H1 (cell line): ENCODE measurements at regions not wholly inside any gene's neighbourhood (a gene's known extent, or its start where the extent isn't known, plus 50 kb on each side); places are given as distances from the start of the nearest gene placed in this dataset.

ENCODE experiments used
- CTCF ChIA-PET: fragments of 300-600 bp; sonication (Branson Sonifier 250); formaldehyde crosslinking; loops from one replicate; lab custom pipeline; 2021; ENCODE audit not compliant: partially characterized antibody; lab: Charles Lee
- POLR2A ChIA-PET: fragments of 300-600 bp; sonication (Branson Sonifier 250); formaldehyde crosslinking; loops from one replicate; lab custom pipeline; 2021; ENCODE audit warnings: inconsistent platforms; ENCODE audit not compliant: partially characterized antibody; lab: Charles Lee
- DNase-seq, 2 experiments: peaks; one replicate each; pipeline versions ENCODE4 v3.0.0 to v3.0.0-alpha.2; 2010 to 2022; ENCODE audit warnings: low spot score in 2 of 2, low read depth in 1 of 2, mixed read lengths in 1 of 2
- FAIRE-seq: peaks from 2 replicates; lab custom pipeline; 2011; peaks lifted over from hg19 to GRCh38; lab: Jason Lieb, UNC
- H2AFZ ChIP-seq: 2 replicates; pipeline ENCODE4 v1.8.1; 2012; ENCODE audit warnings: low read length, inconsistent platforms
- H2AK5ac ChIP-seq: 2 replicates; pipeline ENCODE4 v1.6.1; 2013; ENCODE audit warnings: low read depth, low read length
- H2BK120ac ChIP-seq: replicated peaks from 2 replicates; pipeline ENCODE3; 2013; ENCODE audit warnings: low read depth, low read length, inconsistent platforms
- H2BK12ac ChIP-seq: 2 replicates; pipeline ENCODE4 v1.6.1; 2013; ENCODE audit warnings: low read depth, low read length
- H2BK15ac ChIP-seq: 2 replicates; pipeline ENCODE4 v1.6.1; 2013; ENCODE audit warnings: low read length
- H2BK20ac ChIP-seq: 2 replicates; pipeline ENCODE4 v1.6.1; 2013; ENCODE audit warnings: low read length
- H2BK5ac ChIP-seq: 2 replicates; pipeline ENCODE4 v1.6.1; 2013; ENCODE audit warnings: low read depth, low read length
- H3K14ac ChIP-seq: 2 replicates; pipeline ENCODE4 v1.6.1; 2013; ENCODE audit warnings: inconsistent platforms; ENCODE audit not compliant: insufficient read length
- H3K18ac ChIP-seq: 2 replicates; pipeline ENCODE4 v1.6.1; 2013; ENCODE audit warnings: low read length; ENCODE audit errors: extremely low read depth
- H3K23ac ChIP-seq: 2 replicates; pipeline ENCODE4 v1.6.1; 2013; ENCODE audit warnings: inconsistent platforms; ENCODE audit not compliant: insufficient read length
- H3K23me2 ChIP-seq: 2 replicates; pipeline ENCODE4 v1.6.1; 2013; ENCODE audit warnings: low read depth, low read length
- H3K27ac ChIP-seq: 2 replicates; pipeline ENCODE4 v1.6.1; 2011; ENCODE audit warnings: low read depth, low read length, inconsistent platforms
- H3K27me3 ChIP-seq, 4 experiments: replicated peaks in 1 of 4; 1 replicate in 1 of 4; 2 replicates in 3 of 4; pipeline versions ENCODE4 v1.6.1 to v1.8.1; 2011 to 2013; ENCODE audit warnings: low read length in 3 of 4, mild to moderate bottlenecking in 3 of 4, inconsistent platforms in 2 of 4, mixed read lengths in 2 of 4, moderate library complexity in 1 of 4; ENCODE audit not compliant: control insufficient read depth in 3 of 4, insufficient read depth in 3 of 4; ENCODE audit errors: extremely low read depth in 1 of 4
- H3K36me3 ChIP-seq, 4 experiments: 2 replicates each; pipeline versions ENCODE4 v1.6.1 to v1.8.1; 2011 to 2013; ENCODE audit warnings: mild to moderate bottlenecking in 4 of 4, low read length in 3 of 4, moderate library complexity in 2 of 4, control low read depth in 1 of 4, inconsistent platforms in 1 of 4; ENCODE audit not compliant: insufficient read depth in 4 of 4, control insufficient read depth in 2 of 4
- H3K4ac ChIP-seq: replicated peaks from 2 replicates; pipeline ENCODE3; 2013; ENCODE audit warnings: low read length, low read depth, mixed read lengths, inconsistent platforms; ENCODE audit not compliant: insufficient read length
- H3K4me1 ChIP-seq, 4 experiments: replicated peaks in 1 of 4; 1 replicate in 1 of 4; 2 replicates in 3 of 4; pipeline versions ENCODE4 v1.6.1 to v1.8.1; 2011 to 2013; ENCODE audit warnings: low read length in 3 of 4, inconsistent platforms in 2 of 4, mixed read lengths in 1 of 4; ENCODE audit not compliant: insufficient read depth in 4 of 4, control insufficient read depth in 3 of 4
- H3K4me2 ChIP-seq, 2 experiments: 2 replicates each; pipeline versions ENCODE4 v1.6.1 to v1.8.1; 2011 to 2013; ENCODE audit warnings: low read depth in 2 of 2, low read length in 2 of 2, control low read depth in 1 of 2, inconsistent platforms in 1 of 2, mild to moderate bottlenecking in 1 of 2; ENCODE audit not compliant: insufficient read depth in 1 of 2
- H3K4me3 ChIP-seq, 4 experiments: fragments of 200-600, 300-600 bp in 1 of 4; sonication (generic), shearing (Covaris generic), sonication (Bioruptor Twin) in 1 of 4; 2 replicates each; pipeline versions ENCODE4 v1.5.1 to v1.8.1; 2011 to 2016; ENCODE audit warnings: low read length in 4 of 4, low read depth in 3 of 4, control low read depth in 2 of 4, inconsistent platforms in 2 of 4, mild to moderate bottlenecking in 2 of 4, mixed read lengths in 1 of 4, moderate library complexity in 1 of 4; ENCODE audit not compliant: insufficient read depth in 2 of 4; ENCODE audit errors: extremely low read depth in 1 of 4
- H3K56ac ChIP-seq: replicated peaks from 2 replicates; pipeline ENCODE3; 2013; ENCODE audit warnings: low read depth, mild to moderate bottlenecking, mixed read lengths, low read length, inconsistent platforms; ENCODE audit not compliant: insufficient read length
- H3K79me1 ChIP-seq: 2 replicates; pipeline ENCODE4 v1.6.1; 2013; ENCODE audit warnings: low read depth, low read length, control low read depth
- H3K79me2 ChIP-seq, 2 experiments: 2 replicates each; pipeline versions ENCODE4 v1.6.1 to v1.8.1; 2012 to 2013; ENCODE audit warnings: low read length in 2 of 2, mild to moderate bottlenecking in 2 of 2, inconsistent platforms in 1 of 2; ENCODE audit not compliant: insufficient read depth in 2 of 2, control insufficient read depth in 1 of 2
- H3K9ac ChIP-seq, 4 experiments: replicated peaks in 1 of 4; 1 replicate in 1 of 4; 2 replicates in 3 of 4; pipeline versions ENCODE4 v1.6.1 to v1.8.1; 2011 to 2013; ENCODE audit warnings: low read depth in 3 of 4, low read length in 3 of 4, control low read depth in 2 of 4, mild to moderate bottlenecking in 2 of 4, moderate library complexity in 2 of 4, inconsistent platforms in 1 of 4; ENCODE audit errors: extremely low read depth in 1 of 4
- H3K9me3 ChIP-seq, 2 experiments: 2 replicates each; pipeline versions ENCODE4 v1.6.1 to v1.8.1; 2012 to 2013; ENCODE audit warnings: mild to moderate bottlenecking in 2 of 2, moderate library complexity in 2 of 2, control low read depth in 1 of 2, inconsistent platforms in 1 of 2, low read depth in 1 of 2, low read length in 1 of 2, mixed read lengths in 1 of 2; ENCODE audit not compliant: insufficient read depth in 2 of 2
- H4K20me1 ChIP-seq, 2 experiments: replicated peaks in 1 of 2; 2 replicates each; pipeline versions ENCODE3 to v1.8.1; 2011 to 2013; ENCODE audit warnings: inconsistent platforms in 2 of 2, low read length in 2 of 2, mild to moderate bottlenecking in 1 of 2; ENCODE audit not compliant: insufficient read depth in 2 of 2, control insufficient read depth in 1 of 2
- H4K5ac ChIP-seq: 2 replicates; pipeline ENCODE4 v1.6.1; 2013; ENCODE audit warnings: low read length, low read depth, mixed read lengths, inconsistent platforms; ENCODE audit not compliant: insufficient read length
- H4K8ac ChIP-seq: 2 replicates; pipeline ENCODE4 v1.8.0; 2013; ENCODE audit warnings: mild to moderate bottlenecking, moderate library complexity, low read length, inconsistent platforms; ENCODE audit not compliant: insufficient read depth; ENCODE audit errors: extremely low read depth
- H4K91ac ChIP-seq: replicated peaks from 2 replicates; pipeline ENCODE3; 2013; ENCODE audit warnings: low read length, mixed read lengths, inconsistent platforms; ENCODE audit not compliant: insufficient read length
- GABPA ChIP-seq: IDR thresholded peaks from 2 replicates; pipeline ENCODE4 v1.6.1; 2011; ENCODE audit warnings: mild to moderate bottlenecking, low read length, moderate library complexity, borderline replicate concordance; ENCODE audit not compliant: insufficient read depth
- SIX5 ChIP-seq: IDR thresholded peaks from 2 replicates; pipeline ENCODE4 v1.6.1; 2011; ENCODE audit warnings: mild to moderate bottlenecking, low read depth, low read length
- WGBS, 2 experiments: shearing (Covaris generic) in 1 of 2; methylation state at CpG; one replicate each; pipeline versions ENCODE4 v1.1.6 to v1.1.7; 2013 to 2015; ENCODE audit warnings: low lambda C conversion rate in 2 of 2, mixed read lengths in 2 of 2, inconsistent platforms in 1 of 2, low coverage in 1 of 2, missing lambda C conversion rate in 1 of 2; ENCODE audit not compliant: insufficient replicate concordance in 2 of 2, insufficient coverage in 1 of 2, insufficient read length in 1 of 2; ENCODE audit errors: extremely low coverage in 1 of 2, missing lambda C conversion rate in 1 of 2; 5-methylcytosine and 5-hydroxymethylcytosine counted together

GRCh38 chr22:34334893-34335292 is 414.6 kb upstream of the LARGE1 start:
- H2AK5ac ChIP-seq: no peak overlapping the region
- no peak overlapping the region for H4K5ac ChIP-seq
- no peak overlapping the region for H2BK12ac ChIP-seq
- H3K9me3 ChIP-seq: peaks cover 14 to 16% of the 10 kb centered on the region in 2 experiments
- no peak for DNase-seq
- H3K79me1 ChIP-seq: no peaks in the 10 kb centered on the region
- no peak overlapping the region for H3K9ac ChIP-seq
- no peak overlapping the region for H2AFZ ChIP-seq
- H3K79me2 ChIP-seq: no peaks in the 10 kb centered on the region
- no peaks in the 10 kb centered on the region for H3K4me1 ChIP-seq
- WGBS, 2 experiments: 85% methylated on average over 5 of the region's 5 CpGs; no CpG with 5 or more reads in 1 of the 2 experiments
- H3K4ac ChIP-seq: no peak overlapping the region
- H4K91ac ChIP-seq: no peak overlapping the region
- no peak overlapping the region for H3K27ac ChIP-seq
- no peaks in the 10 kb centered on the region for H3K27me3 ChIP-seq
- FAIRE-seq: no peak
- POLR2A ChIA-PET: no interaction called here
- no peaks in the 10 kb centered on the region for H3K23me2 ChIP-seq
- no peak overlapping the region for H3K56ac ChIP-seq
- H2BK15ac ChIP-seq: no peak overlapping the region
- no peak overlapping the region for H2BK20ac ChIP-seq
- CTCF ChIA-PET: no interaction called here
- H3K18ac ChIP-seq: no peak overlapping the region
- H4K8ac ChIP-seq: no peak overlapping the region
- H3K4me3 ChIP-seq: no peak overlapping the region
- no peak overlapping the region for H2BK5ac ChIP-seq
- no peaks in the 10 kb centered on the region for H3K36me3 ChIP-seq
- H3K23ac ChIP-seq: no peak overlapping the region
- H3K4me2 ChIP-seq: no peak overlapping the region
- no peak overlapping the region for H3K14ac ChIP-seq
- H4K20me1 ChIP-seq: no peaks in the 10 kb centered on the region
- H2BK120ac ChIP-seq: no peak overlapping the region
- no peak for TF ChIP-seq GABPA
- no peak for TF ChIP-seq SIX5
